AG10803 (cell line): ENCODE measurements at regions not wholly inside any gene's neighbourhood (a gene's known extent, or its start where the extent isn't known, plus 50 kb on each side); places are given as distances from the start of the nearest gene placed in this dataset.
A peak's percentile ranks its signal among the peaks of the same experiment; 100 is the strongest.

Experiments
- DNase-seq: peaks from one replicate; pipeline ENCODE4 v3.0.0; 2010; ENCODE audit warnings: low read depth
- H3K4me3 ChIP-seq: 2 replicates; pipeline ENCODE4 v1.5.1; 2011; ENCODE audit warnings: mild to moderate bottlenecking, low read length, control low read depth
- TF ChIP-seq, protein P1 (sequence below): conservative IDR thresholded peaks from 2 replicates; pipeline ENCODE4 v1.5.1; 2011; ENCODE audit warnings: mild to moderate bottlenecking, low read length, control low read depth, inconsistent platforms

GRCh38 chr10:58913717-58914116, 262.7 kb upstream of the PHYHIPL start:
- no peak overlapping the region for H3K4me3 ChIP-seq
- no peak for DNase-seq
- TF ChIP-seq, protein P1, sequence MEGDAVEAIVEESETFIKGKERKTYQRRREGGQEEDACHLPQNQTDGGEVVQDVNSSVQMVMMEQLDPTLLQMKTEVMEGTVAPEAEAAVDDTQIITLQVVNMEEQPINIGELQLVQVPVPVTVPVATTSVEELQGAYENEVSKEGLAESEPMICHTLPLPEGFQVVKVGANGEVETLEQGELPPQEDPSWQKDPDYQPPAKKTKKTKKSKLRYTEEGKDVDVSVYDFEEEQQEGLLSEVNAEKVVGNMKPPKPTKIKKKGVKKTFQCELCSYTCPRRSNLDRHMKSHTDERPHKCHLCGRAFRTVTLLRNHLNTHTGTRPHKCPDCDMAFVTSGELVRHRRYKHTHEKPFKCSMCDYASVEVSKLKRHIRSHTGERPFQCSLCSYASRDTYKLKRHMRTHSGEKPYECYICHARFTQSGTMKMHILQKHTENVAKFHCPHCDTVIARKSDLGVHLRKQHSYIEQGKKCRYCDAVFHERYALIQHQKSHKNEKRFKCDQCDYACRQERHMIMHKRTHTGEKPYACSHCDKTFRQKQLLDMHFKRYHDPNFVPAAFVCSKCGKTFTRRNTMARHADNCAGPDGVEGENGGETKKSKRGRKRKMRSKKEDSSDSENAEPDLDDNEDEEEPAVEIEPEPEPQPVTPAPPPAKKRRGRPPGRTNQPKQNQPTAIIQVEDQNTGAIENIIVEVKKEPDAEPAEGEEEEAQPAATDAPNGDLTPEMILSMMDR: no peak

DNA sequence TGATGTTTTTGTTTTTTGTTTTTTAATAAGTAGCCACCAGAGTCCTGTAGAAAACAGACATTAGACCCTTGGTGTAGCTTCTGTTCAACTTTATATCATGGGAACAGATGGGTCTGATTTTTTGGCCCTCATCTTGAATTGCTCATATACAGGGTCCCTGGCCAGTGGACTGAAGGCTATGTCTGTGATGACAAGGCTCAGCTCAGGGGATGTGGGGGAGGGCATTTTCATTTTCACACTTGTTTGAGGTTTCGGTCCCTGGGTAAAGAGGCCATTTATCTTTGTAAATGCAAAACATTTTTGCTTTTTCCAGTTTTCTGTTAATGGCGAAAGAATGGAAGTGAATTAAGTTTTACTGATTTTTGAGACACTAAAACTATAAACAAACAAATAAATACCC, 257.6 kb upstream of the PHYHIPL start:
- no peak for DNase-seq
- H3K4me3 ChIP-seq: no peak overlapping the region
- TF ChIP-seq, protein P1: no peak

DNA sequence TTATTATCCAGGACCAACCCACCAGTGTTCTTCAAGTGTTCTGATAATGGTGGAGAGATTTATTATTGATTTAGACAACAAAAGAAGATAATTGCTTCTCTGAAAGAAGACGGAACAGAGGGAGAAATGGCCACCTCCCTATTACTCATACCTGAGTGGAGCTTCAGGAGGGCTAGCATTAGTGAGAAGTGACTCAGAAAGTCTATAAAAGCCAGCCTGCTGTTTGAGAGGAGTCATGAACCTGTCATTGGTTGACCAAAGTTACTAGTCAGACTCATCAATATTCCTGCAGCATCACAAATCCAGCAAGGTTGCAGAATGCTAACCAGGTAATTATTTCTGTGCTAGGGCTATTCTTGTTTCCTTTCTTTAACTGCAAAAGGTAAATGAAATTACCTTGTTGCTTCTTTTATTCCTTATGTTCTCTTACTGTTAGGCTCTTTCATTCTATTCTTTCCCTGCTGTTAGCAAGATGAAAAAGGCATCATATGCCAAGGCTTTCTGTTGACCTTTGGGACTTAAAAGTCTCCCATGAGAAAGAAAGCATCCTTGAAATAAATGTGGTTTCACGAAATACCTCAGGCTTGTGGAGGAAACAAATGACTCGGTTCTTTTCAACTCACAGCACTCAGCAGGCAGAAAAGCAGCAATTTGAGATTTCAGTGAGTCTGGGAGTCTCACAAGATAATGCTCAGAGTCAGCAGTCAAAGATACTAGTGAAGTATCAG, 256.4 kb upstream of the PHYHIPL start:
- peak; percentile 92 for DNase-seq
- no peak overlapping the region for H3K4me3 ChIP-seq
- TF ChIP-seq, protein P1: no peak

DNA sequence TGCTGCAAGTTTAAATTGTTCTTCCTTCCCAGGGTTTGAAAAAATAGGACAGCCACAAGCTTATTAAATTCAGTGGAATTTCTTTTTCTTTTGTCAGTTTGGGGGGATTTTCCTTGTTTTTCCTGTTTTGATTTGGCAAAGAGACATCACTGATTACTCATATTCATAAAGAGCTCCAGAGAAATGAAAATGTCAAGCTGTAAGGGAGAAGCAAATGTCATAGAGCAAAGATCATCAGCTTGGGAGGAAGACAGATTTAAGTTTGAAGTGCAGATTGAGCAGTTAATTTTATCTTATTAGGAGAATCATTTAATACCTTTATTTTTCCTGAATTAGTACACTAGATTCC, 255.8 kb upstream of the PHYHIPL start:
- no peak overlapping the region for H3K4me3 ChIP-seq
- no peak for DNase-seq
- TF ChIP-seq, protein P1: no peak

DNA sequence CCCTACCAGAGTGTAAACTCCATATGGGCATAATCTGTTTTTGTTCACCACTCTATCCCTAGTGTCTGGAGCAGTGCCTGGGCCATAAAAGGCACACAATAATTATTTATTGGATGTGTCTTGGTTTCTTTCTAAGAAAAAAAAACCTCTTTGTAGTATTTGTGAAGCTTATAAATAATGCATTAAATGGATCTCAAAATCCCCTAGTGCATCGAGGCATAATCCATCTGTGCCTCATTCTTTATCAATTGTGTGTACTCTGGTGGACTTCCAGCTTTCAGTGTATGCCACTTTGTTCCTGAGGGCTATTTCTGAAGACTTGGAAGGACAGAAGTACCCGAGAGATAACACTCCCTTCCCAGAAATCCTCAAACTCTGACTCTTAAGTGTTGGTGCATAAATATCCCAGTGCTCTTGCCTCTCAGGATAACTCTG, 255.0 kb upstream of the PHYHIPL start:
- TF ChIP-seq, protein P1: no peak
- no peak for DNase-seq
- no peak overlapping the region for H3K4me3 ChIP-seq

DNA sequence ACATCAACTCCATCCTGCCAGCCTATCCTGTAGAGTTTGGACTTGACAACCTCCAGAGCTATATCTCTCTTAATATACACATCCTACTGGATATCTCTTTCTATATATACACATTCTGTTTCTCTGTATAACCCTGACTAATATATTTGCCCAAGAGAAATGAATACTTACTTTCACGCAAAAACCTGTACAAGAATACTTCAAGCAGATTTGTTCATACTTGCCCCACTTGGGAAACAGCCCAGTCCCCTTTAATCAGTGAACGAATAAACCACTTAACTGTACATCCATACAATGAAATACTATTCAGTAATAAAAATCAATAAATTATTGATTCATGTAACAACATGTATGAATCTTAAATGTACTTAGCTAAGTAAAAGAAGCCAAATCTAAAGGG, 251.1 kb upstream of the PHYHIPL start:
- H3K4me3 ChIP-seq: no peak overlapping the region
- DNase-seq: no peak
- TF ChIP-seq, protein P1: no peak

DNA sequence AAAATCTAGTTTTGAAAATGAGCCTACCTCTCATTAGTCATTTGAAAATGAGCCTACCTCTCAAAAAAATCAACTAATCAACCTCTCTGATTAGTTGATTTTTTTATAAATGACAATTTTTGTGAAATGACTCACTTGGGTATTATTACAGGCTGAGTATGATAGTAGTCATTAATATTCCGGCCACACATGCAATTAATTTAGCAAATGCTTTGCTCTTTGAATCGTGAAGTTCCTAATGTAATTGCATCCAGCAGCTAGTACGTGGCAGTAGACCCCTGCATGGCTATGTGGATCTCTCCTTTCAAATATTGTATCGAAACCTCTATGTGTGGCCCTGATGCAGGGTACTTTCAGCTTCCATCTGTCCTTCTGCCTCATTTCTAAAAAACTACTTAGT, 245.9 kb upstream of the PHYHIPL start:
- no peak overlapping the region for H3K4me3 ChIP-seq

More for the DNA sequence above, 245.9 kb upstream of the PHYHIPL start:
- DNase-seq: peak; percentile 75
- TF ChIP-seq, protein P1: no peak; the same call in 1 of the 2 replicates
